ENCODE measurements at regions not wholly inside any gene's neighbourhood (a gene's known extent, or its start where the extent isn't known, plus 50 kb on each side); places are given as distances from the start of the nearest gene placed in this dataset.

DNA sequence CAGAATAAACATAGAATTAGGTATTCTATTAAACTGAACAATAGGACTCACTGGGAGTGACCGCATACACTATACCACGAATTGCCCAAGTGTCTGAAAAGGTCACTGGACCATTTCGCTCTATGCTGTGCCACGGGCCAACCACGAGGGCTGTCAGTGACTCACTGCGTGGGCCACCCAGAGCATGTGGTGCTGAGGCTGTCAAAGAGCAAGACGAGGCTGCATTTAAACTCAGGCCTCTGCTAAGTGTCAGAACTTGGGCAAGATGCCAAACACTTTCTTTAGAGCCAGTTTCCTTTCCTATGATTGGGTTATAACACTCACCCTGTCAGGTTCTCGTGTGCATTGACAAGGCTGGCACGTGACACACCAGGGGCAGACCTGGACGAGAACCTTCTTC, 97.5 kb downstream of the SH3YL1 start:
- Mint-ChIP-seq H3K27me3 (peaks cover 19% of the 10 kb centered on the region), H3K4me3 (no peak overlapping the region), H3K27ac (no peak overlapping the region), H3K4me1 (peaks cover 0 to 17% (median 10%) of the 10 kb centered on the region in 4 donors), H3K36me3 (no peaks in the 10 kb centered on the region), H3K9me3 (peaks cover 0 to 3% (median 0%) of the 10 kb centered on the region in 7 donors)
- H3K27me3 ChIP-seq (ENCODE audit: control insufficient read depth, insufficient read depth, low read length) = peaks cover 3% of the 10 kb centered on the region
- DNase-seq (peak in 1 of 3 donors; percentile 8), ATAC-seq (ENCODE audit: low read depth in 2 of 2) (no peak)
- no peak overlapping the region for H3K4me3 ChIP-seq (ENCODE audit: low read depth, low read length)
- H3K27ac ChIP-seq (ENCODE audit: insufficient read depth, low read length, poor library complexity, severe bottlenecking) = no peak overlapping the region
- no peaks in the 10 kb centered on the region for H3K9me3 ChIP-seq (ENCODE audit: control insufficient read depth in 2 of 2, low read length in 2 of 2)
- no peaks in the 10 kb centered on the region for H3K36me3 ChIP-seq (ENCODE audit: control insufficient read depth, insufficient read depth, low read length)
- H3K4me1 ChIP-seq (ENCODE audit: control insufficient read depth, insufficient read depth, low read length, poor library complexity, severe bottlenecking) = no peaks in the 10 kb centered on the region

DNA sequence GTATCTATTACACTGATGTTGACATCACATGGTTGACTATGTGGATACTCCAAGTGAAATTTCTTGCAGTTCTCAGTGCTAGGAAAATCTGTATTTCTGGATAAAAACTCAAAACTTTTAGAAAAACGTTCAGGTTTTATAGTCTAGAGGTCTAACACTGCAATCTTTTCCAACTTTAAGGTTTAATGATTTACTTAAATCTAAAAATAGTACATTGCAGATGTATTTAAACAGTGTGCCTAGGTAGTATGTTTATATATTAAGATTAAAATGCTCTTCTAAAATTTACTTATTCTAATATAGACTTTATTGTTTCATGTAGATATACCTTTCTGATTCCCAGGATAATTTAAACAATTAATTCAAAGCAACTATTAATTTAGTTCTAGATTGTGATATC, 98.3 kb downstream of the SH3YL1 start:
- Mint-ChIP-seq H3K27ac (no peak overlapping the region), H3K9me3 (peaks cover 0 to 3% (median 0%) of the 10 kb centered on the region in 7 donors)
- no peaks in the 10 kb centered on the region for H3K36me3 ChIP-seq (ENCODE audit: control insufficient read depth, insufficient read depth, low read length)

DNA sequence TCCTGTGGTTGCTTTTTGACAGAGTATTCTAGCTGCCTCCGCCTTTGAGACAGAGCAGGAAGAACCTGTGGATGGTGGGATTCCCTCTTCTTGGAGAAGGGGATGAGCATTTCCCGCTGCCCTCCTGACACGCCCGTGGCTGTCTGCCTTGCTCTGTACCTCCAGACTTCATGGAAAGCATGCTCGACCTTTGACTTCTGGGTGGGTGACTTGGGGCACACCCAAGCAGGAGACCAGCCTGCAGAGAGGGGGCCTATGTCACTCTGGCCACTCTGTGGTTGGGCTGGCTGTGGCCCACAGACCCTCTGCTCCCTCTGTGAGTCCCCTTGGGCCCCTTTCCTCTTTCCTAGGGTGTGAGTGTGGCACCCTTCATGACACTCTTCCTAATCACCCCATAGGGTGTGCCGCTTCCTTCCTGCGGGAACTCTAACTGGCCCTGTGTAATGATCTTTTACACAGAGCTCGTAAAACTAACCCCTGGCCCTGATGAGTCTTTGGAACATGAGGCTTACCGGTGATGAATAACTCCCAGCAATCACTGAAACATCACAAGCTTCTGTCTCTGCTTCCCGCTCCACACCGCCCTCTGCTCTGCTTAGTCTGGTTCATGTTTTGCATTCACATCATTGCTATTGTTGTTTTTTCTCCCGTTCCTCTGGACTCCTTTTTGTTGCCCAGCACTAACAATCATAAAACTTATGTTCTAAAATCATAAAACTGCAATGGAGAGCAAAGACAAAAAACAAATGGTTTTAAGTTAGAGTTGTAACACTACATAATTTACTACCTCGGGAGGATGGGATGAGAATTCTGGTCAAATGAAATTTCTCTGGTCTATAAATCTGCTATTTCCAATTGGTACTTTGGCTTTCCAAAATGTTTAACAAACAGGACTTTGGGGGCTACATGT, 101.1 kb downstream of the SH3YL1 start:
- Mint-ChIP-seq H3K4me3 (peak overlapping the region in 1 of 4 donors; percentile 33), H3K9me3 (peaks cover 0 to 3% (median 0%) of the 10 kb centered on the region in 7 donors), H3K27ac (peak overlapping the region in 1 of 3 donors; percentile 87), H3K27me3 (peaks cover 15% of the 10 kb centered on the region), H3K4me1 (peaks cover 2 to 19% (median 10%) of the 10 kb centered on the region in 4 donors), H3K36me3 (no peaks in the 10 kb centered on the region)
- peaks cover 6% of the 10 kb centered on the region for H3K27me3 ChIP-seq (ENCODE audit: control insufficient read depth, insufficient read depth, low read length)
- no peak overlapping the region for H3K4me3 ChIP-seq (ENCODE audit: low read depth, low read length)
- no peaks in the 10 kb centered on the region for H3K9me3 ChIP-seq (ENCODE audit: control insufficient read depth in 2 of 2, low read length in 2 of 2)
- no peaks in the 10 kb centered on the region for H3K4me1 ChIP-seq (ENCODE audit: control insufficient read depth, insufficient read depth, low read length, poor library complexity, severe bottlenecking)
- ATAC-seq (ENCODE audit: low read depth in 2 of 2) = no peak
- H3K27ac ChIP-seq (ENCODE audit: insufficient read depth, low read length, poor library complexity, severe bottlenecking) = no peak overlapping the region
- no peaks in the 10 kb centered on the region for H3K36me3 ChIP-seq (ENCODE audit: control insufficient read depth, insufficient read depth, low read length)
- DNase-seq = no peak

More for the DNA sequence above, 98.3 kb downstream of the SH3YL1 start:
- H3K27me3 Mint-ChIP-seq = peaks cover 21% of the 10 kb centered on the region
- H3K36me3 Mint-ChIP-seq = no peaks in the 10 kb centered on the region
- Histone ChIP-seq H3K27ac (ENCODE audit: insufficient read depth, low read length, poor library complexity, severe bottlenecking) (no peak overlapping the region), H3K4me1 (ENCODE audit: control insufficient read depth, insufficient read depth, low read length, poor library complexity, severe bottlenecking) (no peaks in the 10 kb centered on the region), H3K4me3 (ENCODE audit: low read depth, low read length) (no peak overlapping the region), H3K27me3 (ENCODE audit: control insufficient read depth, insufficient read depth, low read length) (peaks cover 6% of the 10 kb centered on the region), H3K9me3 (ENCODE audit: control insufficient read depth in 2 of 2, low read length in 2 of 2) (no peaks in the 10 kb centered on the region)
- peaks cover 0 to 19% (median 10%) of the 10 kb centered on the region in 4 donors for H3K4me1 Mint-ChIP-seq
- ATAC-seq (ENCODE audit: low read depth in 2 of 2) (no peak), DNase-seq (no peak)
- H3K4me3 Mint-ChIP-seq = no peak overlapping the region

GRCh38 chr2:161729-162128, 102.1 kb downstream of the SH3YL1 start:
- H3K9me3 ChIP-seq (ENCODE audit: control insufficient read depth in 2 of 2, low read length in 2 of 2) = no peaks in the 10 kb centered on the region
- H3K4me3 ChIP-seq (ENCODE audit: low read depth, low read length) = no peak overlapping the region
- Mint-ChIP-seq H3K4me1 (peaks cover 2 to 19% (median 10%) of the 10 kb centered on the region in 4 donors), H3K27ac (no peak overlapping the region), H3K4me3 (no peak overlapping the region), H3K36me3 (no peaks in the 10 kb centered on the region), H3K9me3 (peaks cover 0 to 3% (median 0%) of the 10 kb centered on the region in 7 donors), H3K27me3 (peaks cover 12% of the 10 kb centered on the region)
- H3K36me3 ChIP-seq (ENCODE audit: control insufficient read depth, insufficient read depth, low read length) = no peaks in the 10 kb centered on the region
- no peaks in the 10 kb centered on the region for H3K4me1 ChIP-seq (ENCODE audit: control insufficient read depth, insufficient read depth, low read length, poor library complexity, severe bottlenecking)
- ATAC-seq (ENCODE audit: low read depth in 2 of 2) (no peak), DNase-seq (no peak)
- no peak overlapping the region for H3K27ac ChIP-seq (ENCODE audit: insufficient read depth, low read length, poor library complexity, severe bottlenecking)
- H3K27me3 ChIP-seq (ENCODE audit: control insufficient read depth, insufficient read depth, low read length) = peaks cover 4% of the 10 kb centered on the region

DNA sequence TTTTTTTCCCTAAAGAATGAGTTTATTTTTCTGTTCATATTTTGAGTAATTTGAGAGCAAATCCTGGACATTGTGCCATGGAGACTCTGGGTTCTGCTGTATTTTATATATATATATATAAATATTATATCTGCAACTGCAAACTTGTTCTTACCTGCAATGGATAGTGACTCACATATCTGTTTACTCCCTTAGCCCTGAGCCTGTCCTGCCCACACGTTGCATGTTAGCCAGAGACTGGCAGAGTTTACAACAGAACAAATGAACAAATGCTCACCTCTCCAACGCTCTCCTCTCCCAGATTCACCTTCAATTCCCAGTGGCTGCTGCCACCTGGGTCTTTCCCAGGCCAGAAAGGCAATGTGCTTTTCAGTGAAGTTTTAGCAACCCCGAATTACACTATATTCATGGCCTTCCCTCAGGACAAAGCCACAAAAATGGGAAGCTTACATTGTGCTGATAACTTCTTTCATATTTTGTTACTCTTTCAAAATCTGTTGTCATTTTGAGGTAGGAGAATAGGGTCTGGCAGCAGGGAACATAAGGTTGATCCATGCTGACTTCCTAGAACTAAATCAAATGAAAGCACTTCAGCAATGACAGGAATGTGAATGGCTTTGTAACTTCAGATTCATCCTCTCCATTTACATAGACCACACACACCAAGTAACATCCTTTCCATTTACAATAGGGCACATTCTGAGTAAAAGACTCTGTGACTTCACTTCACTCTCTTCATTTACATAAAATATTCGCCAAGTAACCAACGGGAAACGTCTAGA, 105.4 kb upstream of the FAM110C start:
- Histone ChIP-seq H3K4me1 (ENCODE audit: control insufficient read depth, insufficient read depth, low read length, poor library complexity, severe bottlenecking) (no peaks in the 10 kb centered on the region), H3K27me3 (ENCODE audit: control insufficient read depth, insufficient read depth, low read length) (peaks cover 3% of the 10 kb centered on the region), H3K9me3 (ENCODE audit: control insufficient read depth in 2 of 2, low read length in 2 of 2) (no peaks in the 10 kb centered on the region), H3K4me3 (ENCODE audit: low read depth, low read length) (no peak overlapping the region), H3K27ac (ENCODE audit: insufficient read depth, low read length, poor library complexity, severe bottlenecking) (no peak overlapping the region), H3K36me3 (ENCODE audit: control insufficient read depth, insufficient read depth, low read length) (no peaks in the 10 kb centered on the region)
- DNase-seq (no peak), ATAC-seq (ENCODE audit: low read depth in 2 of 2) (no peak)
- Mint-ChIP-seq H3K27ac (peak overlapping the region in 1 of 3 donors; percentile 68), H3K4me1 (peaks cover 0 to 8% (median 5%) of the 10 kb centered on the region in 4 donors), H3K27me3 (peaks cover 23% of the 10 kb centered on the region), H3K36me3 (no peaks in the 10 kb centered on the region), H3K9me3 (peaks cover 0 to 4% (median 0%) of the 10 kb centered on the region in 7 donors), H3K4me3 (no peak overlapping the region)

- ATAC-seq (ENCODE audit: low read depth in 2 of 2) = no peak
- H3K4me3 ChIP-seq (ENCODE audit: low read depth, low read length) = no peak overlapping the region
- Mint-ChIP-seq H3K27me3 (peaks cover 36% of the 10 kb centered on the region), H3K27ac (no peak overlapping the region), H3K9me3 (peaks cover 0 to 1% (median 0%) of the 10 kb centered on the region in 7 donors), H3K4me1 (peaks cover 0 to 8% (median 5%) of the 10 kb centered on the region in 4 donors), H3K4me3 (no peak overlapping the region), H3K36me3 (no peaks in the 10 kb centered on the region)
- no peak for DNase-seq
- H3K9me3 ChIP-seq (ENCODE audit: control insufficient read depth in 2 of 2, low read length in 2 of 2) = no peaks in the 10 kb centered on the region
- H3K4me1 ChIP-seq (ENCODE audit: control insufficient read depth, insufficient read depth, low read length, poor library complexity, severe bottlenecking) = no peaks in the 10 kb centered on the region
- no peaks in the 10 kb centered on the region for H3K36me3 ChIP-seq (ENCODE audit: control insufficient read depth, insufficient read depth, low read length)
- H3K27ac ChIP-seq (ENCODE audit: insufficient read depth, low read length, poor library complexity, severe bottlenecking) = no peak overlapping the region
- H3K27me3 ChIP-seq (ENCODE audit: control insufficient read depth, insufficient read depth, low read length) = peaks cover 6% of the 10 kb centered on the region
Measured at GRCh38 chr2:145407-145806, 99.1 kb upstream of the FAM110C start.

DNA sequence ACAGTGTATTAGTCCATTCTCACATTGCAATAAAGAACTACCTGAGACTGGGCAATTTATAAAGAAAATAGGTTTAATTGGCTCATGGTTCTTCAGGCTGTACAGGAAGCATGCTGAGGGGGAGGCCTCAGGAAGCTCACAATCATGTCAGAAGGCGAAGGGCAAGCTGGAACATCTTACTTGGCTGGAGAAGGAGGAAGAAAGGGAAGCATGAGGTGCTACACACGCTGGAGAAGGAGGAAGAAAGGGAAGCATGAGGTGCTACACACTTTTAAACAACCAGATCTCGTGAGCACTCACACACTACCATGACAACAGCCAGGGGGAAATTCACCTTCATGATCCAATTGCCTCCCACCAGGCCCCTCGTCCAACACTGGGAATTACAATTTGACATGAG, 95.3 kb upstream of the FAM110C start:
- no peak for ATAC-seq (ENCODE audit: low read depth in 2 of 2)
- no peaks in the 10 kb centered on the region for H3K9me3 ChIP-seq (ENCODE audit: control insufficient read depth in 2 of 2, low read length in 2 of 2)
- no peaks in the 10 kb centered on the region for H3K36me3 Mint-ChIP-seq
- H3K27me3 Mint-ChIP-seq = peaks cover 37% of the 10 kb centered on the region
- peak overlapping the region in 1 of 3 donors; percentile 61 for H3K27ac Mint-ChIP-seq
- H3K4me3 Mint-ChIP-seq = no peak overlapping the region
- no peaks in the 10 kb centered on the region for H3K9me3 Mint-ChIP-seq
- H3K4me1 Mint-ChIP-seq = peaks cover 0 to 2% (median 0%) of the 10 kb centered on the region in 4 donors
- no peak overlapping the region for H3K4me3 ChIP-seq (ENCODE audit: low read depth, low read length)
- H3K4me1 ChIP-seq (ENCODE audit: control insufficient read depth, insufficient read depth, low read length, poor library complexity, severe bottlenecking) = no peaks in the 10 kb centered on the region
- DNase-seq = no peak
- H3K36me3 ChIP-seq (ENCODE audit: control insufficient read depth, insufficient read depth, low read length) = no peaks in the 10 kb centered on the region
- peaks cover 7% of the 10 kb centered on the region for H3K27me3 ChIP-seq (ENCODE audit: control insufficient read depth, insufficient read depth, low read length)
- H3K27ac ChIP-seq (ENCODE audit: insufficient read depth, low read length, poor library complexity, severe bottlenecking) = no peak overlapping the region
